Glutamatergic neuron (in vitro differentiated cells): ENCODE measurements at regions not wholly inside any gene's neighbourhood (a gene's known extent, or its start where the extent isn't known, plus 50 kb on each side); places are given as distances from the start of the nearest gene placed in this dataset.

ENCODE experiments used
- DNase-seq: peaks from one replicate; pipeline ENCODE4 v3.0.0; 2022
- H3K27ac Mint-ChIP-seq: one replicate; pipeline ENCODE4 v1.8.0; 2020; ENCODE audit warnings: mild to moderate bottlenecking, mixed read lengths, inconsistent platforms; ENCODE audit not compliant: unreplicated experiment
- H3K27me3 Mint-ChIP-seq: one replicate; pipeline ENCODE4 v1.8.0; 2020; ENCODE audit warnings: mild to moderate bottlenecking, moderate library complexity, mixed read lengths, inconsistent platforms; ENCODE audit not compliant: unreplicated experiment
- H3K36me3 Mint-ChIP-seq: one replicate; pipeline ENCODE4 v1.8.0; 2020; ENCODE audit warnings: mild to moderate bottlenecking, mixed read lengths, inconsistent platforms; ENCODE audit not compliant: unreplicated experiment
- H3K4me1 Mint-ChIP-seq: one replicate; pipeline ENCODE4 v1.8.0; 2020; ENCODE audit warnings: mild to moderate bottlenecking, low read depth, mixed read lengths, inconsistent platforms; ENCODE audit not compliant: unreplicated experiment
- H3K4me3 Mint-ChIP-seq: one replicate; pipeline ENCODE4 v1.8.0; 2020; ENCODE audit warnings: mild to moderate bottlenecking, mixed read lengths, inconsistent platforms; ENCODE audit not compliant: unreplicated experiment
- H3K9me3 Mint-ChIP-seq: one replicate; pipeline ENCODE4 v1.8.0; 2020; ENCODE audit warnings: mild to moderate bottlenecking, moderate library complexity, mixed read lengths, inconsistent platforms; ENCODE audit not compliant: unreplicated experiment
- CTCF ChIP-seq: fragments of 200-600 bp; sonication (generic); IDR thresholded peaks from one replicate; pipeline ENCODE4 v1.5.0; 2021; ENCODE audit not compliant: partially characterized antibody, unreplicated experiment

- H3K27ac Mint-ChIP-seq: no peak overlapping the region
Observed at GRCh38 chr15:66836231-66837030, 134.4 kb downstream of the SMAD6 start.

GRCh38 chr15:66838202-66838601, 136.2 kb downstream of the SMAD6 start:
- no peaks in the 10 kb centered on the region for H3K4me1 Mint-ChIP-seq
- H3K36me3 Mint-ChIP-seq: no peaks in the 10 kb centered on the region
- DNase-seq: no peak
- no peak overlapping the region for H3K27ac Mint-ChIP-seq
- H3K4me3 Mint-ChIP-seq: no peak overlapping the region
- peaks cover 5% of the 10 kb centered on the region for H3K27me3 Mint-ChIP-seq
- no peak for TF ChIP-seq CTCF
- no peaks in the 10 kb centered on the region for H3K9me3 Mint-ChIP-seq

More at GRCh38 chr15:66836231-66837030, 134.4 kb downstream of the SMAD6 start:
- H3K4me1 Mint-ChIP-seq: no peaks in the 10 kb centered on the region
- TF ChIP-seq CTCF: no peak
- no peak overlapping the region for H3K4me3 Mint-ChIP-seq
- no peaks in the 10 kb centered on the region for H3K9me3 Mint-ChIP-seq
- H3K36me3 Mint-ChIP-seq: no peaks in the 10 kb centered on the region
- DNase-seq: no peak
- peaks cover 3% of the 10 kb centered on the region for H3K27me3 Mint-ChIP-seq

- H3K36me3 Mint-ChIP-seq: no peaks in the 10 kb centered on the region
- peaks cover 7% of the 10 kb centered on the region for H3K27me3 Mint-ChIP-seq
- TF ChIP-seq CTCF: peak; percentile 74
- no peak for DNase-seq
- H3K4me1 Mint-ChIP-seq: no peaks in the 10 kb centered on the region
- H3K27ac Mint-ChIP-seq: no peak overlapping the region
- no peak overlapping the region for H3K4me3 Mint-ChIP-seq
- H3K9me3 Mint-ChIP-seq: no peaks in the 10 kb centered on the region
Observed at GRCh38 chr15:66838671-66839239, 136.7 kb downstream of the SMAD6 start.

- Mint-ChIP-seq H3K4me3 (no peak overlapping the region), H3K4me1 (no peaks in the 10 kb centered on the region), H3K27ac (no peak overlapping the region), H3K27me3 (peaks cover 7% of the 10 kb centered on the region), H3K36me3 (no peaks in the 10 kb centered on the region), H3K9me3 (no peaks in the 10 kb centered on the region)
- TF ChIP-seq CTCF: no peak
- no peak for DNase-seq
Observed at GRCh38 chr15:66839506-66840112, 137.6 kb downstream of the SMAD6 start.
